SU-DHL-6 (cell line): ENCODE measurements at regions not wholly inside any gene's neighbourhood (a gene's known extent, or its start where the extent isn't known, plus 50 kb on each side); places are given as distances from the start of the nearest gene placed in this dataset.

Experiments
- H2AFZ ChIP-seq: fragments of 200-600 bp; sonication (generic); 2 replicates; pipeline ENCODE4 v1.6.1; 2014; ENCODE audit warnings: low read depth, mild to moderate bottlenecking, moderate library complexity, mixed read lengths, antibody characterized with exemption, low read length; ENCODE audit not compliant: severe bottlenecking
- H3F3A ChIP-seq: fragments of 200-600 bp; shearing (Covaris generic); 2 replicates; pipeline ENCODE4 v1.6.0; 2016; ENCODE audit warnings: antibody characterized with exemption, mild to moderate bottlenecking; ENCODE audit not compliant: insufficient read depth
- H3K27ac ChIP-seq: fragments of 200-600 bp; sonication (generic); 2 replicates; pipeline ENCODE4 v1.5.1; 2016; ENCODE audit warnings: low read depth, mild to moderate bottlenecking, low read length, moderate library complexity, mixed read lengths
- H3K27me3 ChIP-seq: fragments of 200-600 bp; sonication (generic), shearing (Covaris generic); 2 replicates; pipeline ENCODE4 v1.6.0; 2014; ENCODE audit warnings: mild to moderate bottlenecking, low read length
- H3K36me3 ChIP-seq: fragments of 200-600 bp; sonication (generic); 2 replicates; pipeline ENCODE4 v1.6.1; 2014; ENCODE audit warnings: mild to moderate bottlenecking, low read length, mixed read lengths
- H3K4me2 ChIP-seq: fragments of 300-600, 200-600 bp; shearing (Covaris generic), sonication (generic); 2 replicates; pipeline ENCODE4 v1.6.0; 2014; ENCODE audit warnings: low read length, low read depth, mild to moderate bottlenecking; ENCODE audit not compliant: poor library complexity, severe bottlenecking
- H3K4me3 ChIP-seq: fragments of 200-600 bp; sonication (generic); 2 replicates; pipeline ENCODE4 v1.5.1; 2014; ENCODE audit warnings: antibody characterized with exemption, low read length, mild to moderate bottlenecking, mixed read lengths; ENCODE audit not compliant: insufficient read depth, poor library complexity, severe bottlenecking
- H3K79me2 ChIP-seq: fragments of 200-600 bp; sonication (generic); 2 replicates; pipeline ENCODE4 v1.6.1; 2014; ENCODE audit warnings: mild to moderate bottlenecking, low read length, moderate library complexity; ENCODE audit not compliant: insufficient read depth
- H3K9ac ChIP-seq: fragments of 200-600 bp; sonication (generic); 2 replicates; pipeline ENCODE4 v1.7.0; 2014; ENCODE audit warnings: mild to moderate bottlenecking, low read length
- H3K9me2 ChIP-seq: fragments of 200-600 bp; sonication (generic); replicated peaks from 2 replicates; pipeline ENCODE4 v1.6.1; 2014; ENCODE audit warnings: low read length; ENCODE audit not compliant: insufficient read depth
- H3K9me3 ChIP-seq: fragments of 200-600 bp; sonication (generic); 2 replicates; pipeline ENCODE4 v1.6.1; 2014; ENCODE audit warnings: low read length, mixed read lengths; ENCODE audit not compliant: insufficient read depth
- H4K20me1 ChIP-seq: fragments of 200-600 bp; sonication (generic); 2 replicates; pipeline ENCODE4 v1.6.1; 2014; ENCODE audit warnings: low read depth, mild to moderate bottlenecking, antibody characterized with exemption, low read length, moderate library complexity, mixed read lengths
- CTCF ChIP-seq: fragments of 200-600 bp; sonication (generic); IDR thresholded peaks from one replicate; pipeline ENCODE4 v1.5.1; 2017; ENCODE audit warnings: antibody characterized with exemption, mild to moderate bottlenecking, low read length, moderate library complexity; ENCODE audit not compliant: insufficient read depth, poor library complexity, severe bottlenecking
- EZH2phosphoT487 ChIP-seq: fragments of 200-600 bp; sonication (generic), shearing (Covaris generic); conservative IDR thresholded peaks from 2 replicates; pipeline ENCODE4 v1.6.1; 2018; ENCODE audit warnings: mild to moderate bottlenecking, antibody characterized with exemption, low read length, moderate library complexity, mixed read lengths

DNA sequence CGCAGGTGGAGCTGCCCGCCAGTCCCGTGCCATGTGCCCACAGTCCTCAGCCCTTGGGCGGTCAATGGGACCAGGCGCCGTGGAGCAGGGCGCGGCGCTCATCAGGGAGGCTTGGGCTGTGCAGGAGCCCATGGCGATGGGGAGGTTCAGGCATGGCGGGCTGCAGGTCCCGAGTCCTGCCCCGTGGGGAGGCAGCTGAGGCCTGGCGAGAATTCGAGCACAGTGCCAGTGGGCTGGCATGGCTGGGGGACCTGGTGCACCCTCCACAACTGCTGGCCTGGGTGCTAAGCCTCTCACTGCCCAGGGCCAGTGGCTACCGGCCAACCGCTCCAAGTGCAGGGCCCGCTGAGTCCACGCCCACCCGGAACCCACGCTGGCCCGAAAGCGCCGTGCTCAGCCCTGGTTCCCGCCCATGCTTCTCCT, 646.5 kb downstream of the GABRG1 start:
- Histone ChIP-seq H3K4me3 (no peak overlapping the region), H3K9me3 (0 out of 2 replicates have a peak, but pooled peaks cover 5% of the 10 kb centered on the region), H2AFZ (no peak overlapping the region), H3K9me2 (no peaks in the 10 kb centered on the region), H3K27ac (no peak overlapping the region), H3K79me2 (no peaks in the 10 kb centered on the region), H4K20me1 (no peaks in the 10 kb centered on the region), H3K36me3 (no peaks in the 10 kb centered on the region), H3F3A (no peaks in the 10 kb centered on the region), H3K4me2 (no peak overlapping the region), H3K9ac (no peak overlapping the region), H3K27me3 (no peaks in the 10 kb centered on the region)
- no peak for TF ChIP-seq CTCF
- TF ChIP-seq EZH2phosphoT487: no peak

GRCh38 chr4:45475548-45475947, 648.3 kb downstream of the GABRG1 start:
- no peak overlapping the region for H3K9ac ChIP-seq
- no peaks in the 10 kb centered on the region for H4K20me1 ChIP-seq
- 0 out of 2 replicates have a peak, but pooled peaks cover 10% of the 10 kb centered on the region for H3K9me3 ChIP-seq
- H3K9me2 ChIP-seq: no peaks in the 10 kb centered on the region
- no peak overlapping the region for H3K4me2 ChIP-seq
- no peaks in the 10 kb centered on the region for H3K27me3 ChIP-seq
- no peak overlapping the region for H3K4me3 ChIP-seq
- no peaks in the 10 kb centered on the region for H3K79me2 ChIP-seq
- no peak overlapping the region for H2AFZ ChIP-seq
- H3K27ac ChIP-seq: no peak overlapping the region
- TF ChIP-seq CTCF (no peak), EZH2phosphoT487 (no peak)
- no peaks in the 10 kb centered on the region for H3F3A ChIP-seq
- no peaks in the 10 kb centered on the region for H3K36me3 ChIP-seq

- Histone ChIP-seq H4K20me1 (no peaks in the 10 kb centered on the region), H3K9ac (no peak overlapping the region), H3K27me3 (no peaks in the 10 kb centered on the region), H3K4me2 (no peak overlapping the region), H2AFZ (no peak overlapping the region), H3K27ac (no peak overlapping the region), H3K79me2 (no peaks in the 10 kb centered on the region), H3K4me3 (no peak overlapping the region), H3K36me3 (no peaks in the 10 kb centered on the region), H3K9me3 (0 out of 2 replicates have a peak, but pooled peaks cover 10% of the 10 kb centered on the region), H3F3A (no peaks in the 10 kb centered on the region), H3K9me2 (no peaks in the 10 kb centered on the region)
- no peak for TF ChIP-seq CTCF
- TF ChIP-seq EZH2phosphoT487: no peak
These were observed 651.4 kb downstream of the GABRG1 start for GRCh38 chr4:45472490-45472889.

GRCh38 chr4:45471335-45471734, 652.5 kb downstream of the GABRG1 start:
- H3K79me2 ChIP-seq: no peaks in the 10 kb centered on the region
- no peaks in the 10 kb centered on the region for H4K20me1 ChIP-seq
- H3K9me2 ChIP-seq: no peaks in the 10 kb centered on the region
- H3K9me3 ChIP-seq: 0 out of 2 replicates have a peak, but pooled peaks cover 10% of the 10 kb centered on the region
- H2AFZ ChIP-seq: no peak overlapping the region
- TF ChIP-seq EZH2phosphoT487 (no peak), CTCF (no peak)
- H3K4me2 ChIP-seq: no peak overlapping the region
- no peaks in the 10 kb centered on the region for H3F3A ChIP-seq
- no peaks in the 10 kb centered on the region for H3K27me3 ChIP-seq
- H3K36me3 ChIP-seq: no peaks in the 10 kb centered on the region
- H3K27ac ChIP-seq: no peak overlapping the region
- H3K4me3 ChIP-seq: no peak overlapping the region
- H3K9ac ChIP-seq: no peak overlapping the region
